GM18907 (cell line): ENCODE measurements at regions not wholly inside any gene's neighbourhood (a gene's known extent, or its start where the extent isn't known, plus 50 kb on each side); places are given as distances from the start of the nearest gene placed in this dataset.

Source experiments
- ATAC-seq: cut with Tn5 transposase; IDR thresholded peaks from one replicate; pipeline ENCODE4 v1.9.1; 2021; ENCODE audit warnings: mild to moderate bottlenecking, moderate library complexity; ENCODE audit not compliant: unreplicated experiment

DNA sequence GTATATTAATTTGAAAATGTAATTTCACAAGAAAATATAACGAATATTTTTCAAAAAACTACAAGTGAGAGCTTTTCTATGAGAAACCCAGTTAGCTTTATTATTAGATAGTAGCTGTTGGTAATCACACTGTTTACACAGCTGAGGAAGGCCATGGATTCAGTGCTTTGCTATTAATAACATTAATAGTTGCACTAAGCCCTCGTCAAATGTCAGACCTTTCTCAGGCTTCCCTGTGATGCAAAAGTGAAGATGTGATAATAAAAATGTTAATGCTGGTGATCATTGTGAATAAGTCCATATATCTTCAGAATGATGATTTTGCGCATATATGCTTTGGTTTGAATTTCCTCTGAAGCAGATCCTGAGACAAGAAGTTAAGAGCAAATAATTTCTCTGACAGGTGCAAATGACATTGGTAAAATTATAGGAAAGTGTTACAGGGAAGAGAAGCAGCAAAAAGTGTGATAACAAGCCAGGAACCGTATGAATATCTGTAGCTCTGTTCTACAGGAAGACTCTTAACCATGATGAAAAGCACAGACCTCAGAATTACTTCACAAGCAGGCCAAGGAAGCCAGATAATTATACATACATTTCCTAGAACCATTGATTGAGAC, 56.5 kb upstream of the CNTN6 start:
- no peak for ATAC-seq

DNA sequence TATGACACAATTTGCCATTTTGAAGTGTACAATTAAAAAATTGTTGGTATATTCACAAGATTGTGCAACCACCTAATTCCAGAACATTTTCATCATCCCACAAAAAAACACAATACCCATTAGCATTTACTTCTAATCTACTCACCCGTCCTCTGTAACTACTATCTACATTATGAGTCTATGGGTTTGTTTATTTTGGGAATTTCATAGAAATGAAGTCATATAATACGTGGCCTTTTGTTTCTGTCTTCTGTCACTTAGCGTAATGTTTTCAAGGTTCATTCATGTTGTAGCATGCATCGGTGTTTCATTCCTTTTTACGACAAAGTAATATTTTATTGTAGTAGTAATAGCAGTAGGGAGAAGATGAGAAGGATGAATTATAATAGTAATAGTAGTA, 55.2 kb upstream of the CNTN6 start:
- ATAC-seq, result no peak
